ENCODE measurements at regions not wholly inside any gene's neighbourhood (a gene's known extent, or its start where the extent isn't known, plus 50 kb on each side); places are given as distances from the start of the nearest gene placed in this dataset.

GRCh38 chr20:39825524-39825923 lies 863.4 kb downstream of the DHX35 start:
- no peak for TF ChIP-seq CTCF (IDR thresholded peaks at IDR 0.05; ENCODE audit: insufficient read depth, low read length)
- TF ChIP-seq POLR2AphosphoS5 (IDR thresholded peaks at IDR 0.05; ENCODE audit: low read depth): no peak
- TF ChIP-seq, protein P1, sequence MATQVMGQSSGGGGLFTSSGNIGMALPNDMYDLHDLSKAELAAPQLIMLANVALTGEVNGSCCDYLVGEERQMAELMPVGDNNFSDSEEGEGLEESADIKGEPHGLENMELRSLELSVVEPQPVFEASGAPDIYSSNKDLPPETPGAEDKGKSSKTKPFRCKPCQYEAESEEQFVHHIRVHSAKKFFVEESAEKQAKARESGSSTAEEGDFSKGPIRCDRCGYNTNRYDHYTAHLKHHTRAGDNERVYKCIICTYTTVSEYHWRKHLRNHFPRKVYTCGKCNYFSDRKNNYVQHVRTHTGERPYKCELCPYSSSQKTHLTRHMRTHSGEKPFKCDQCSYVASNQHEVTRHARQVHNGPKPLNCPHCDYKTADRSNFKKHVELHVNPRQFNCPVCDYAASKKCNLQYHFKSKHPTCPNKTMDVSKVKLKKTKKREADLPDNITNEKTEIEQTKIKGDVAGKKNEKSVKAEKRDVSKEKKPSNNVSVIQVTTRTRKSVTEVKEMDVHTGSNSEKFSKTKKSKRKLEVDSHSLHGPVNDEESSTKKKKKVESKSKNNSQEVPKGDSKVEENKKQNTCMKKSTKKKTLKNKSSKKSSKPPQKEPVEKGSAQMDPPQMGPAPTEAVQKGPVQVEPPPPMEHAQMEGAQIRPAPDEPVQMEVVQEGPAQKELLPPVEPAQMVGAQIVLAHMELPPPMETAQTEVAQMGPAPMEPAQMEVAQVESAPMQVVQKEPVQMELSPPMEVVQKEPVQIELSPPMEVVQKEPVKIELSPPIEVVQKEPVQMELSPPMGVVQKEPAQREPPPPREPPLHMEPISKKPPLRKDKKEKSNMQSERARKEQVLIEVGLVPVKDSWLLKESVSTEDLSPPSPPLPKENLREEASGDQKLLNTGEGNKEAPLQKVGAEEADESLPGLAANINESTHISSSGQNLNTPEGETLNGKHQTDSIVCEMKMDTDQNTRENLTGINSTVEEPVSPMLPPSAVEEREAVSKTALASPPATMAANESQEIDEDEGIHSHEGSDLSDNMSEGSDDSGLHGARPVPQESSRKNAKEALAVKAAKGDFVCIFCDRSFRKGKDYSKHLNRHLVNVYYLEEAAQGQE (IDR thresholded peaks at IDR 0.05; ENCODE audit: insufficient replicate concordance, low read depth): no peak
- no peak for TF ChIP-seq GABPA (IDR thresholded peaks at IDR 0.05; ENCODE audit: low read depth)
